Parathyroid adenoma (tissue), 2 donors: ENCODE measurements at regions not wholly inside any gene's neighbourhood (a gene's known extent, or its start where the extent isn't known, plus 50 kb on each side); places are given as distances from the start of the nearest gene placed in this dataset.
"Not testable (repeated sequence)": the region's sequence is repeated elsewhere in the genome, so short reads cannot be mapped to it uniquely, and the experiment has no call there.

Experiments
- H2AFZ ChIP-seq: fragments of 300-600 bp; sonication (generic); one replicate; pipeline ENCODE4 v1.7.0; 2017; ENCODE audit warnings: antibody characterized with exemption, mild to moderate bottlenecking
- H3K27ac ChIP-seq: fragments of 300-600 bp; sonication (generic); one replicate; pipeline ENCODE4 v1.7.0; 2017
- H3K27me3 ChIP-seq: fragments of 300-600 bp; sonication (generic); one replicate; pipeline ENCODE4 v1.7.0; 2017; ENCODE audit warnings: low read length; ENCODE audit not compliant: control insufficient read depth, insufficient read depth
- H3K36me3 ChIP-seq: fragments of 300-600 bp; sonication (generic); one replicate; pipeline ENCODE4 v1.7.0; 2017; ENCODE audit warnings: low read length; ENCODE audit not compliant: control insufficient read depth, insufficient read depth
- H3K4me1 ChIP-seq: fragments of 300-600 bp; sonication (generic); one replicate; pipeline ENCODE4 v1.7.0; 2017; ENCODE audit warnings: control low read depth
- H3K4me2 ChIP-seq: fragments of 300-600 bp; sonication (generic); one replicate; pipeline ENCODE4 v1.7.0; 2017; ENCODE audit warnings: low read length
- H3K4me3 ChIP-seq: fragments of 300-600 bp; sonication (generic); one replicate; pipeline ENCODE4 v1.7.0; 2017; ENCODE audit warnings: low read depth, low read length
- H3K79me2 ChIP-seq: fragments of 300-600 bp; sonication (generic); one replicate; pipeline ENCODE4 v1.7.0; 2017; ENCODE audit warnings: control low read depth
- H3K9ac ChIP-seq: fragments of 300-600 bp; sonication (generic); one replicate; pipeline ENCODE4 v1.7.0; 2017; ENCODE audit warnings: mild to moderate bottlenecking
- H3K9me3 ChIP-seq: fragments of 300-600 bp; sonication (generic); one replicate; pipeline ENCODE4 v1.7.0; 2017; ENCODE audit warnings: low read length; ENCODE audit not compliant: control insufficient read depth
- TF ChIP-seq, protein P1 (sequence below): fragments of 300-600 bp; sonication (generic); IDR thresholded peaks from one replicate; pipeline ENCODE4 v1.7.0; 2017; ENCODE audit warnings: antibody characterized with exemption, mild to moderate bottlenecking
- donor health status: primary hyperparathyroidism.

DNA sequence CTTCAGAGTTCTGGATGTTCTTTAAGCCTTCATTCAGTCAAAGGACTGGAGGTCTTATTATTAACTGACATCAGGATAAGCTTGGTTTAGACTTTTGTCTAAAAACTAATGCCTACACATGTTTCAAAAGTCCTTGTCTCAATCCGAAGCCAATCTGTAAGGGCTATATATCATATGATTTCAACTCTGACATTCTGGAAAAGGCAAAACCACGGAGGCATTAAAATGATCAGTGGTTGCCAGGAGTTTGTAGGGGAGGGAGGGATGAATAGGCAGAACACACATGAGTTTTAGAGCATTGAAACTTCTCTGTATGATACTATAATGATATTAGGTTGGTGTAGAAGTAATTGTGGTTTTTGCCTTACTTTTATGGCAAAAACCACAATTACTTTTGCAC lies 1285.8 kb upstream of the CITED2 start:
- Histone ChIP-seq H3K4me2 (no peak overlapping the region), H3K36me3 (no peaks in the 10 kb centered on the region), H3K9me3 (no peaks in the 10 kb centered on the region), H3K9ac (no peak overlapping the region), H3K27ac (no peak overlapping the region), H2AFZ (no peak overlapping the region), H3K27me3 (no peaks in the 10 kb centered on the region), H3K4me1 (no peaks in the 10 kb centered on the region), H3K79me2 (no peaks in the 10 kb centered on the region), H3K4me3 (no peak overlapping the region)
- TF ChIP-seq, protein P1, sequence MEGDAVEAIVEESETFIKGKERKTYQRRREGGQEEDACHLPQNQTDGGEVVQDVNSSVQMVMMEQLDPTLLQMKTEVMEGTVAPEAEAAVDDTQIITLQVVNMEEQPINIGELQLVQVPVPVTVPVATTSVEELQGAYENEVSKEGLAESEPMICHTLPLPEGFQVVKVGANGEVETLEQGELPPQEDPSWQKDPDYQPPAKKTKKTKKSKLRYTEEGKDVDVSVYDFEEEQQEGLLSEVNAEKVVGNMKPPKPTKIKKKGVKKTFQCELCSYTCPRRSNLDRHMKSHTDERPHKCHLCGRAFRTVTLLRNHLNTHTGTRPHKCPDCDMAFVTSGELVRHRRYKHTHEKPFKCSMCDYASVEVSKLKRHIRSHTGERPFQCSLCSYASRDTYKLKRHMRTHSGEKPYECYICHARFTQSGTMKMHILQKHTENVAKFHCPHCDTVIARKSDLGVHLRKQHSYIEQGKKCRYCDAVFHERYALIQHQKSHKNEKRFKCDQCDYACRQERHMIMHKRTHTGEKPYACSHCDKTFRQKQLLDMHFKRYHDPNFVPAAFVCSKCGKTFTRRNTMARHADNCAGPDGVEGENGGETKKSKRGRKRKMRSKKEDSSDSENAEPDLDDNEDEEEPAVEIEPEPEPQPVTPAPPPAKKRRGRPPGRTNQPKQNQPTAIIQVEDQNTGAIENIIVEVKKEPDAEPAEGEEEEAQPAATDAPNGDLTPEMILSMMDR, result no peak

DNA sequence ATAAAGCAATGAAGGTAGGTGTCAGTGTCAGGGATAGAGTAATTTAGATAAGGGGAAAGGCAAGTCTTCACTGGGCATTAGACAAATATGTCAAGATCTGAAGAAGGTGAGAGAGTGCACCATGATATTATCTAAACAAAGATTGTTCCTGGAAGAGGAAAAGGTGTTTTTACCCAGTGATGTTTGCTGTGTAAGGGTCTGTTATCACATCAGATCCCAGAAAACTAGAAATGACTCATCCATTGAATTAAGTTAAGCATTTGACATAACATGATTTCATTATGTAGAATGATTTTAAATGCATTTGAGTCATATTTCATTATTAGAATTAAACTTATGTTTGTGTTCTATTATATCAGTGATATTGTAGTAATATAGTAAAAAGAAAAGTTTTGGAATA lies 1279.5 kb upstream of the CITED2 start:
- no peaks in the 10 kb centered on the region for H3K36me3 ChIP-seq
- H3K27ac ChIP-seq, result no peak overlapping the region
- H3K4me3 ChIP-seq, result no peak overlapping the region
- no peaks in the 10 kb centered on the region for H3K4me1 ChIP-seq
- H3K9me3 ChIP-seq, result no peaks in the 10 kb centered on the region
- H2AFZ ChIP-seq, result no peak overlapping the region
- H3K27me3 ChIP-seq, result no peaks in the 10 kb centered on the region
- no peak overlapping the region for H3K4me2 ChIP-seq
- H3K79me2 ChIP-seq, result no peaks in the 10 kb centered on the region
- TF ChIP-seq, protein P1, result no peak
- H3K9ac ChIP-seq, result no peak overlapping the region

DNA sequence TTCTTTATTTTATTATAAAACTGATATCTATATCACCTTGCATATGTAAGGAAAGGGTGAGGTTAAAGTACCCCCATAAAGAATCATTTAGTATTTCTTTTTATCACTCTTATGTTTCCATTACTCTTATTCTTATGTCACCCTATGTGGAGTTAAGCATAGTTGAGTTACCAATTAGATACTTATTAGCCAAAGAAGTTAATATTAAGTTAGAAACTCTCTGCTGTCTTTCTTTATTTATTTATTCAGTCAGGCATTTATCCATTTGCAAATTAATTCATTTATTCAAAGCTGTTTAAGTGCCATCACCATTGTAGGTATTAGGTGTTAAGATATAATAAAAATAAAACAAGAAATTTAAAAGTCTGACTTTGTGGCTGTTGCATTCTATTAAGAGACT lies 1279.1 kb upstream of the CITED2 start:
- H3K9ac ChIP-seq, result no peak overlapping the region
- H3K27ac ChIP-seq, result no peak overlapping the region
- H3K79me2 ChIP-seq, result no peaks in the 10 kb centered on the region
- H3K36me3 ChIP-seq, result no peaks in the 10 kb centered on the region
- H3K4me3 ChIP-seq, result no peak overlapping the region
- no peaks in the 10 kb centered on the region for H3K9me3 ChIP-seq
- TF ChIP-seq, protein P1, result no peak
- H3K4me1 ChIP-seq, result no peaks in the 10 kb centered on the region
- H3K4me2 ChIP-seq, result no peak overlapping the region
- H3K27me3 ChIP-seq, result no peaks in the 10 kb centered on the region
- no peak overlapping the region for H2AFZ ChIP-seq

DNA sequence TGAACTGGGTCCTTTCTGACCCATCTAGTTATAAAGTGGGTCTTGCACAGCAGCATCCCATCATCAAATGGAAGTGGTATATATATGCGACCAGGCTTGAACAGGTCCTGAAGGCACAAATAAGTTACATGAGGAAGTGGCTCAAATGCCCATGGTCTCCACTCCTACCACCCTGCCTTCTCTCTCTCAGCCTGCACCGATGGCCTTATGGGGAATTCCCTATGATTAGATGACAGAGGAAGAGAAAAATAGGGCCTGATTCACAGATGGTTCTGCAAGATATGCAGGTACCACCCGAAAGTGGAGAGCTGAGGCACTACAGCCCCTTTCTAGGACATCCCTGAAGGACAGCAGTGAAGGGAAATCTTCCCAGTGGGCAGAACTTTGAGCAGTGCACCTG lies 1275.1 kb upstream of the CITED2 start:
- not testable (repeated sequence) for H3K4me3 ChIP-seq, H3K9me3 ChIP-seq, H3K27ac ChIP-seq, H3K9ac ChIP-seq, H3K27me3 ChIP-seq, H3K4me1 ChIP-seq, H3K4me2 ChIP-seq, H3K36me3 ChIP-seq, H3K79me2 ChIP-seq, H2AFZ ChIP-seq

DNA sequence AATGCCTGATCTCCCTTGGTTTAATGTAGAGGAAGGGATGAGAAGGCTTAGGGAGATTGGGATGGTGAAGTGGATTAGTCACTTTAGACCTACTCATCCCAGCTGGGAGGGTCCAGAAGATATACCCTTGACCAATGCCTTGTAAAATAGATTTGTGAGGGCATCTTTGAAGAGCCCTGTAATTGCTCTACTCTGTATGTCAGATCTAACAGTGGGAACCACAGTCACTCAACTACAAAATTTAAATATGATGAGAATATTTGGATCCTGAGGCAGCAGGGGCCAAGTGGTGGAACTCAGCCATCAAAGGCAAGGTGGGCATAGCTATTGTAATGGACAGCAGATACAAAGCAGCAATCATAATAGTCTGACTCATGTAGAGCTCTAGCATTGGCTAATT lies 1272.9 kb upstream of the CITED2 start:
- not testable (repeated sequence) for H2AFZ ChIP-seq, H3K79me2 ChIP-seq, H3K4me1 ChIP-seq, H3K4me3 ChIP-seq, H3K9me3 ChIP-seq, H3K4me2 ChIP-seq, H3K27ac ChIP-seq, H3K27me3 ChIP-seq, H3K36me3 ChIP-seq, H3K9ac ChIP-seq

DNA sequence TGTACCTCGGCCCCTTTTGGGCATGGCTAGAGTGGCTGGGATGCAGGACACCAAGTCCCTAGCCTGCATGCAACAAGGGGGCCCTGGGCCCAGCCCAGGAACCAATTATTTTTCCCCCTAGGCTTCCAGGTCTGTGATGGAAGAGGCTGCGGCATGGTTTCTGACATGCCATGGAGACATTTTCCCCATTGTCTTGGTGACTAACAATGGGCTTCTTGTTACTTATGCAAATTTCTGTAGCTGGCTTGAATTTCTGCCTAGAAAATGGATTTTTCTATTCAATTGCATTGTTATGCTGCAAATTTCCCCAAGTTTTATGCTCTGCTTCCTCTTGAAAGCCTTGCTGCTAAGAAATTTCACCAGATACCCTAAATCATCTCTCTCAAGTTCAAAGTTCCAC lies 1269.6 kb upstream of the CITED2 start:
- H3K4me3 ChIP-seq, result no peak overlapping the region
- no peaks in the 10 kb centered on the region for H3K27me3 ChIP-seq
- H2AFZ ChIP-seq, result no peak overlapping the region
- H3K27ac ChIP-seq, result no peak overlapping the region
- no peak overlapping the region for H3K4me2 ChIP-seq
- H3K9me3 ChIP-seq, result no peaks in the 10 kb centered on the region
- no peaks in the 10 kb centered on the region for H3K79me2 ChIP-seq
- TF ChIP-seq, protein P1, result no peak
- H3K4me1 ChIP-seq, result no peaks in the 10 kb centered on the region
- no peaks in the 10 kb centered on the region for H3K36me3 ChIP-seq
- H3K9ac ChIP-seq, result no peak overlapping the region
